HCT116 (cell line): ENCODE measurements at regions not wholly inside any gene's neighbourhood (a gene's known extent, or its start where the extent isn't known, plus 50 kb on each side); places are given as distances from the start of the nearest gene placed in this dataset.

Source experiments
- ATAC-seq: fragments of 200-7000 bp; cut with Tn5 transposase; 2 replicates; pipeline ENCODE4 v1.9.1; 2020; ENCODE audit warnings: mild to moderate bottlenecking, moderate library complexity
- BruUV-seq: library from RNA; stranded (reverse); fragments of 400-500 nt; replicated peaks from 2 replicates; lab custom pipeline; 2021; lab: Mats Ljungman, UMichigan
- CTCF ChIA-PET: fragments of 300-600 bp; sonication (Branson Sonifier 250); formaldehyde crosslinking; loops from one replicate; lab custom pipeline; 2021; ENCODE audit warnings: antibody characterized with exemption; lab: Charles Lee
- POLR2A ChIA-PET: fragments of 300-600, 350-600 bp; sonication (Branson Sonifier 250); formaldehyde crosslinking; loops from one replicate; lab custom pipeline; 2021; ENCODE audit warnings: antibody characterized with exemption; lab: Charles Lee
- RAD21 ChIA-PET, 2 experiments: fragments of 300-600 bp; sonication (Branson Sonifier 250); formaldehyde crosslinking; loops; one replicate each; lab custom pipeline; 2023; ENCODE audit warnings: low total read pairs in 2 of 2; ENCODE audit not compliant: uncharacterized antibody in 2 of 2, unreplicated experiment in 2 of 2, low non-redundant PET in 1 of 2; lab: Charles Lee
- DNase-seq: peaks from one replicate; pipeline ENCODE4 v3.0.0-alpha.2; 2010; ENCODE audit warnings: low read depth, low spot score
- H2AFZ ChIP-seq: fragments of 200-600 bp; shearing (Covaris generic), sonication (generic); 2 replicates; pipeline ENCODE4 v1.6.1; 2017; ENCODE audit warnings: low read depth, mixed run types, mixed read lengths, antibody characterized with exemption, low read length; ENCODE audit not compliant: poor library complexity, severe bottlenecking
- H3K27ac ChIP-seq: 2 replicates; pipeline ENCODE4 v1.5.1; 2012; ENCODE audit warnings: low read depth, low read length
- H3K27me3 ChIP-seq: fragments of 200-600 bp; sonication (generic); 2 replicates; pipeline ENCODE4 v1.6.1; 2016; ENCODE audit warnings: mixed run types, low read length, mixed read lengths; ENCODE audit not compliant: insufficient read depth
- H3K36me3 ChIP-seq, 2 experiments: fragments of 200-500 bp in 1 of 2; fragments of 200-600 bp in 1 of 2; sonication (Bioruptor generic) in 1 of 2; sonication (generic) in 1 of 2; 2 replicates each; pipeline versions ENCODE4 v1.5.1 to v1.6.1; 2014 to 2016; ENCODE audit warnings: low read length in 2 of 2, inconsistent platforms in 1 of 2, mixed read lengths in 1 of 2, mixed run types in 1 of 2; ENCODE audit not compliant: insufficient read depth in 2 of 2, control insufficient read depth in 1 of 2
- H3K4me1 ChIP-seq, 2 experiments: fragments of 200-600 bp in 1 of 2; sonication (generic) in 1 of 2; 2 replicates each; pipeline versions ENCODE4 v1.5.1 to v1.6.1; 2012 to 2017; ENCODE audit warnings: low read length in 2 of 2, inconsistent platforms in 1 of 2, mild to moderate bottlenecking in 1 of 2, mixed read lengths in 1 of 2, mixed run types in 1 of 2, moderate library complexity in 1 of 2; ENCODE audit not compliant: insufficient read depth in 2 of 2, control insufficient read depth in 1 of 2
- H3K4me2 ChIP-seq: fragments of 200-600 bp; sonication (generic); 2 replicates; pipeline ENCODE4 v1.6.1; 2017; ENCODE audit warnings: mixed run types, low read length, mixed read lengths
- H3K4me3 ChIP-seq, 2 experiments: fragments of 200-600 bp in 1 of 2; sonication (generic) in 1 of 2; replicated peaks in 1 of 2; 2 replicates each; pipeline ENCODE4 v1.5.1; 2011 to 2016; ENCODE audit warnings: low read length in 2 of 2, control low read depth in 1 of 2, low read depth in 1 of 2, mild to moderate bottlenecking in 1 of 2, mixed read lengths in 1 of 2, mixed run types in 1 of 2
- H3K79me2 ChIP-seq: fragments of 200-600 bp; sonication (generic); 2 replicates; pipeline ENCODE4 v1.6.1; 2017; ENCODE audit warnings: mild to moderate bottlenecking, mixed run types, low read length, moderate library complexity, mixed read lengths; ENCODE audit not compliant: insufficient read depth
- H3K9ac ChIP-seq: fragments of 200-600 bp; sonication (generic); 2 replicates; pipeline ENCODE4 v1.6.1; 2016; ENCODE audit warnings: low read length, mixed read lengths
- H3K9me2 ChIP-seq: fragments of 200-600 bp; sonication (generic), shearing (Covaris generic); 2 replicates; pipeline ENCODE4 v1.6.1; 2017; ENCODE audit warnings: mixed run types, mild to moderate bottlenecking, moderate library complexity; ENCODE audit not compliant: insufficient read depth
- H3K9me3 ChIP-seq, 2 experiments: fragments of 200-500 bp in 1 of 2; fragments of 200-600 bp in 1 of 2; sonication (Bioruptor generic) in 1 of 2; sonication (generic) in 1 of 2; 2 replicates each; pipeline ENCODE4 v1.6.1; 2014 to 2017; ENCODE audit warnings: low read length in 2 of 2, mixed read lengths in 2 of 2, inconsistent platforms in 1 of 2, low read depth in 1 of 2, mild to moderate bottlenecking in 1 of 2, mixed run types in 1 of 2, moderate library complexity in 1 of 2; ENCODE audit not compliant: control insufficient read depth in 1 of 2, insufficient read depth in 1 of 2
- H4K20me1 ChIP-seq: fragments of 200-600 bp; sonication (generic), shearing (Covaris generic); 2 replicates; pipeline ENCODE4 v1.6.1; 2017; ENCODE audit warnings: mixed run types, mild to moderate bottlenecking, moderate library complexity; ENCODE audit not compliant: insufficient read depth
- CBX3 ChIP-seq: IDR thresholded peaks from 2 replicates; pipeline ENCODE4 v1.6.1; 2012; ENCODE audit warnings: low read depth
- CEBPB ChIP-seq: IDR thresholded peaks from 2 replicates; pipeline ENCODE4 v1.6.1; 2012; ENCODE audit warnings: low read depth
- EGR1 ChIP-seq: IDR thresholded peaks from 2 replicates; pipeline ENCODE4 v1.6.1; 2012; ENCODE audit warnings: low read depth
- ELF1 ChIP-seq: IDR thresholded peaks from 2 replicates; pipeline ENCODE4 v1.6.1; 2012; ENCODE audit warnings: low read depth, borderline replicate concordance
- EZH2 ChIP-seq: fragments of 200-600 bp; sonication (generic); IDR thresholded peaks from 2 replicates; pipeline ENCODE4 v1.6.1; 2017; ENCODE audit warnings: antibody characterized with exemption, mixed run types
- EZH2phosphoT487 ChIP-seq: fragments of 200-600 bp; IDR thresholded peaks from 2 replicates; pipeline ENCODE4 v1.6.1; 2018; ENCODE audit warnings: antibody characterized with exemption, borderline replicate concordance
- JUND ChIP-seq: IDR thresholded peaks from 2 replicates; pipeline ENCODE4 v1.6.1; 2012
- MAX ChIP-seq: IDR thresholded peaks from 2 replicates; pipeline ENCODE4 v1.6.1; 2012
- POLR2A ChIP-seq: IDR thresholded peaks from 2 replicates; pipeline ENCODE4 v1.7.0; 2011; ENCODE audit warnings: borderline replicate concordance; ENCODE audit not compliant: insufficient read depth, insufficient read length; ENCODE audit errors: extremely low read depth
- POLR2AphosphoS5 ChIP-seq: IDR thresholded peaks from 2 replicates; pipeline ENCODE4 v1.6.1; 2011; ENCODE audit warnings: mild to moderate bottlenecking, low read depth, low read length, moderate library complexity
- RAD21 ChIP-seq: IDR thresholded peaks from 2 replicates; pipeline ENCODE4 v1.6.1; 2012; ENCODE audit warnings: low read depth, mild to moderate bottlenecking
- REST ChIP-seq: IDR thresholded peaks from 2 replicates; pipeline ENCODE4 v1.6.1; 2012; ENCODE audit warnings: low read depth
- SIN3A ChIP-seq: IDR thresholded peaks from 2 replicates; pipeline ENCODE4 v1.6.1; 2012; ENCODE audit warnings: low read depth
- SP1 ChIP-seq: IDR thresholded peaks from 2 replicates; pipeline ENCODE4 v1.6.1; 2012; ENCODE audit warnings: low read depth
- TCF7L2 ChIP-seq: IDR thresholded peaks from 2 replicates; pipeline ENCODE4 v1.7.0; 2011; ENCODE audit warnings: borderline replicate concordance, inconsistent platforms; ENCODE audit not compliant: insufficient read depth, insufficient read length; ENCODE audit errors: extremely low read depth
- YY1 ChIP-seq: IDR thresholded peaks from 2 replicates; pipeline ENCODE4 v1.6.1; 2011; ENCODE audit warnings: low read length, low read depth, moderate library complexity, mild to moderate bottlenecking; ENCODE audit not compliant: insufficient replicate concordance; ENCODE audit errors: extremely low read depth
- ZBTB33 ChIP-seq: IDR thresholded peaks from 2 replicates; pipeline ENCODE4 v1.6.1; 2011; ENCODE audit warnings: mild to moderate bottlenecking, low read length, moderate library complexity; ENCODE audit not compliant: insufficient replicate concordance; ENCODE audit errors: extremely low read depth
- ZFX ChIP-seq: fragments of 450-650 bp; IDR thresholded peaks from 2 replicates; pipeline ENCODE4 v1.6.1; 2017
- intact Hi-C: fragments of 100-400 bp; cut with micrococcal nuclease; formaldehyde crosslinking; loops from 2 replicates; pipeline ENCODE4 v1.10.0; 2022
- TF ChIP-seq, protein P1 (sequence below): IDR thresholded peaks from 2 replicates; pipeline ENCODE4 v1.6.1; 2012

GRCh38 chr1:199205740-199206441, 567.1 kb downstream of the PTPRC start:
- intact Hi-C loops: no loop called here
- ATAC-seq (no peak), DNase-seq (no peak)
- H3K36me3 ChIP-seq: no peaks in the 10 kb centered on the region
- TF ChIP-seq RAD21: no peak
- TF ChIP-seq YY1: no peak
- TF ChIP-seq CEBPB: no peak
- TF ChIP-seq TCF7L2: no peak
- TF ChIP-seq CBX3: no peak
- no peak for TF ChIP-seq EZH2
- no peak for TF ChIP-seq ZFX
- no peak for TF ChIP-seq ZBTB33
- TF ChIP-seq EGR1: no peak
- no peak for TF ChIP-seq REST
- TF ChIP-seq SIN3A: no peak
- no peak for TF ChIP-seq ELF1
- no peak for TF ChIP-seq POLR2AphosphoS5
- TF ChIP-seq MAX: no peak
- no peak for TF ChIP-seq POLR2A
- TF ChIP-seq JUND: no peak
- TF ChIP-seq, protein P1, sequence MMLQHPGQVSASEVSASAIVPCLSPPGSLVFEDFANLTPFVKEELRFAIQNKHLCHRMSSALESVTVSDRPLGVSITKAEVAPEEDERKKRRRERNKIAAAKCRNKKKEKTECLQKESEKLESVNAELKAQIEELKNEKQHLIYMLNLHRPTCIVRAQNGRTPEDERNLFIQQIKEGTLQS: no peak
- TF ChIP-seq EZH2phosphoT487: no peak
- TF ChIP-seq SP1: no peak
- POLR2A ChIA-PET: no interaction called here
- RAD21 ChIA-PET: no interaction called here
- H2AFZ ChIP-seq: no peak overlapping the region
- no peak overlapping the region for H3K27ac ChIP-seq
- H3K9ac ChIP-seq: no peak overlapping the region
- CTCF ChIA-PET: no interaction called here
- no peaks in the 10 kb centered on the region for H3K79me2 ChIP-seq
- no peak overlapping the region for H3K4me3 ChIP-seq
- H3K9me3 ChIP-seq: no peaks in the 10 kb centered on the region
- no peaks in the 10 kb centered on the region for H4K20me1 ChIP-seq
- no peaks in the 10 kb centered on the region for H3K9me2 ChIP-seq
- no TSS peak for BruUV-seq
- no peak overlapping the region for H3K4me2 ChIP-seq
- no peaks in the 10 kb centered on the region for H3K4me1 ChIP-seq
- no peaks in the 10 kb centered on the region for H3K27me3 ChIP-seq
